ENCODE measurements at regions not wholly inside any gene's neighbourhood (a gene's known extent, or its start where the extent isn't known, plus 50 kb on each side); places are given as distances from the start of the nearest gene placed in this dataset.

GRCh38 chr1:47677241-47677940 lies 239.5 kb downstream of the FOXD2 start:
- H3K27ac ChIP-seq (ENCODE audit: low read depth) = no peak overlapping the region

GRCh38 chr1:47678464-47678980 lies 240.7 kb downstream of the FOXD2 start:
- no peaks in the 10 kb centered on the region for H3K79me2 ChIP-seq (replicated peaks; ENCODE audit: insufficient read depth)
- Mint-ChIP-seq H3K27ac (no peak overlapping the region), H3K4me1 (peaks cover 13% of the 10 kb centered on the region), H3K27me3 (ENCODE audit: insufficient read depth, low read depth, poor library complexity) (peaks cover 16% of the 10 kb centered on the region), H3K9me3 (peaks cover 3% of the 10 kb centered on the region; the same call in 2 of the 3 replicates), H3K36me3 (ENCODE audit: low read depth) (no peaks in the 10 kb centered on the region), H3K4me3 (no peak overlapping the region)
- H3K4me1 ChIP-seq (ENCODE audit: insufficient read depth) = no peaks in the 10 kb centered on the region
- ATAC-seq (no peak), DNase-seq (ENCODE audit: low spot score) (no peak)
- no peaks in the 10 kb centered on the region for H3K36me3 ChIP-seq (ENCODE audit: insufficient read depth)
- H3F3A ChIP-seq (replicated peaks; ENCODE audit: low read depth) = no peaks in the 10 kb centered on the region
- H3K27ac ChIP-seq (ENCODE audit: low read depth) = no peak overlapping the region
- no peaks in the 10 kb centered on the region for H3K27me3 ChIP-seq (ENCODE audit: insufficient read depth)
- H2AFZ ChIP-seq = no peak overlapping the region
- no peak overlapping the region for H3K4me2 ChIP-seq
- H3K9me2 ChIP-seq (ENCODE audit: insufficient read depth) = no peaks in the 10 kb centered on the region
- no peaks in the 10 kb centered on the region for H4K20me1 ChIP-seq (replicated peaks; ENCODE audit: insufficient read depth)
- no peak overlapping the region for H3K4me3 ChIP-seq
- no peak for TF ChIP-seq REST (IDR thresholded peaks at IDR 0.05; ENCODE audit: unreplicated experiment)
- TF ChIP-seq EZH2 (IDR thresholded peaks at IDR 0.05; ENCODE audit: low read depth, unreplicated experiment) = no peak

More at GRCh38 chr1:47677241-47677940, 239.5 kb downstream of the FOXD2 start:
- H3K4me3 ChIP-seq = no peak overlapping the region
- H3K4me1 ChIP-seq (ENCODE audit: insufficient read depth) = no peaks in the 10 kb centered on the region
- H3K9me2 ChIP-seq (ENCODE audit: insufficient read depth) = no peaks in the 10 kb centered on the region
- Mint-ChIP-seq H3K27me3 (ENCODE audit: insufficient read depth, low read depth, poor library complexity) (peaks cover 16% of the 10 kb centered on the region), H3K27ac (no peak overlapping the region), H3K36me3 (ENCODE audit: low read depth) (peaks cover 3% of the 10 kb centered on the region; the same call in 2 of the 3 replicates), H3K4me1 (peaks cover 13% of the 10 kb centered on the region), H3K9me3 (peaks cover 13% of the 10 kb centered on the region; the same call in 2 of the 3 replicates), H3K4me3 (no peak overlapping the region)
- H3K79me2 ChIP-seq (replicated peaks; ENCODE audit: insufficient read depth) = no peaks in the 10 kb centered on the region
- H3K36me3 ChIP-seq (ENCODE audit: insufficient read depth) = no peaks in the 10 kb centered on the region
- TF ChIP-seq ETS1 (IDR thresholded peaks at IDR 0.05) = no peak
- no peak for TF ChIP-seq JUNB (IDR thresholded peaks at IDR 0.05; ENCODE audit: unreplicated experiment)
- no peak for TF ChIP-seq NANOG (IDR thresholded peaks at IDR 0.05; ENCODE audit: borderline replicate concordance)
- TF ChIP-seq CREB1 (CRISPR knock-in tag; IDR thresholded peaks at IDR 0.05; ENCODE audit: low read depth) = no peak
- TF ChIP-seq EZH2 (IDR thresholded peaks at IDR 0.05; ENCODE audit: low read depth, unreplicated experiment) = no peak
- TF ChIP-seq CTCF (conservative IDR thresholded peaks at IDR 0.05; ENCODE audit: low read depth in 2 of 2) = no peak
- no peak for TF ChIP-seq EZH2phosphoT487 (IDR thresholded peaks at IDR 0.05; ENCODE audit: unreplicated experiment)
- no peak for TF ChIP-seq ZNF331 (CRISPR knock-in tag; IDR thresholded peaks at IDR 0.05; ENCODE audit: low read depth)
- no peak for TF ChIP-seq STAT1 (IDR thresholded peaks at IDR 0.05; ENCODE audit: unreplicated experiment)
- no peak for TF ChIP-seq POLR2AphosphoS5 (IDR thresholded peaks at IDR 0.05; ENCODE audit: low read depth)
- TF ChIP-seq ZNF114 (CRISPR knock-in tag; IDR thresholded peaks at IDR 0.05) = no peak
- H2AFZ ChIP-seq = peak overlapping the region; percentile 52; the same call in 1 of the 2 replicates
- no peaks in the 10 kb centered on the region for H3F3A ChIP-seq (replicated peaks; ENCODE audit: low read depth)
- ATAC-seq = no peak
- H4K20me1 ChIP-seq (replicated peaks; ENCODE audit: insufficient read depth) = no peaks in the 10 kb centered on the region
- no peak for DNase-seq (ENCODE audit: low spot score)
- no peaks in the 10 kb centered on the region for H3K27me3 ChIP-seq (ENCODE audit: insufficient read depth)
- no peak overlapping the region for H3K4me2 ChIP-seq
